Endothelial cell of umbilical vein (primary cell): ENCODE measurements at regions not wholly inside any gene's neighbourhood (a gene's known extent, or its start where the extent isn't known, plus 50 kb on each side); places are given as distances from the start of the nearest gene placed in this dataset.

ENCODE experiments used
- BruUV-seq: library from RNA; stranded (reverse); fragments of 400-500 nt; replicated peaks from 2 replicates; lab custom pipeline; 2021; lab: Mats Ljungman, UMichigan
- CTCF ChIA-PET: fragments of 300-600, 350-600 bp; sonication (Branson Sonifier 250); formaldehyde crosslinking; loops from one replicate; lab custom pipeline; 2021; ENCODE audit warnings: antibody characterized with exemption, inconsistent platforms; lab: Charles Lee
- POLR2A ChIA-PET: fragments of 300-600, 350-600 bp; sonication (Branson Sonifier 250); formaldehyde crosslinking; loops from one replicate; lab custom pipeline; 2021; ENCODE audit warnings: antibody characterized with exemption, inconsistent platforms; lab: Charles Lee
- DNase-seq: peaks from one replicate; pipeline ENCODE4 v3.0.0-alpha.2; 2011; ENCODE audit warnings: low read depth, low spot score
- FAIRE-seq: peaks from 2 replicates; lab custom pipeline; 2011; peaks lifted over from hg19 to GRCh38; lab: Jason Lieb, UNC
- H2AFZ ChIP-seq: 2 replicates; pipeline ENCODE4 v1.6.0; 2012; ENCODE audit warnings: low read depth, low read length, control low read depth, inconsistent platforms
- H3K27ac ChIP-seq: 2 replicates; pipeline ENCODE4 v1.5.1; 2011; ENCODE audit warnings: low read depth, mild to moderate bottlenecking, control low read depth, low read length, moderate library complexity; ENCODE audit not compliant: insufficient read depth
- H3K27me3 ChIP-seq, 2 experiments: 2 replicates each; pipeline versions ENCODE4 v1.6.0 to v1.6.1; 2011; ENCODE audit warnings: low read length in 2 of 2, mixed read lengths in 1 of 2; ENCODE audit not compliant: control insufficient read depth in 2 of 2, insufficient read depth in 2 of 2
- H3K36me3 ChIP-seq, 2 experiments: 2 replicates in 1 of 2; 3 replicates in 1 of 2; pipeline ENCODE4 v1.5.1; 2011; ENCODE audit warnings: low read length in 2 of 2, mild to moderate bottlenecking in 1 of 2, moderate library complexity in 1 of 2; ENCODE audit not compliant: control insufficient read depth in 2 of 2, insufficient read depth in 2 of 2; ENCODE audit errors: extremely low read depth in 1 of 2
- H3K4me1 ChIP-seq: 3 replicates; pipeline ENCODE4 v1.5.1; 2011; ENCODE audit warnings: mild to moderate bottlenecking, low read length; ENCODE audit not compliant: control insufficient read depth, insufficient read depth; ENCODE audit errors: extremely low read depth
- H3K4me2 ChIP-seq: 2 replicates; pipeline ENCODE4 v1.6.1; 2011; ENCODE audit warnings: low read length, control low read depth, mixed read lengths; ENCODE audit not compliant: insufficient read depth
- H3K4me3 ChIP-seq, 3 experiments: fragments of 200-600 bp in 1 of 3; sonication (generic), shearing (Covaris generic) in 1 of 3; replicated peaks in 1 of 3; 2 replicates each; pipeline ENCODE4 v1.5.1; 2011 to 2016; ENCODE audit warnings: control low read depth in 3 of 3, low read length in 3 of 3, mild to moderate bottlenecking in 2 of 3, inconsistent platforms in 1 of 3, low read depth in 1 of 3, moderate library complexity in 1 of 3; ENCODE audit not compliant: insufficient read depth in 1 of 3
- H3K79me2 ChIP-seq: 2 replicates; pipeline ENCODE4 v1.6.0; 2012; ENCODE audit warnings: low read length, inconsistent platforms; ENCODE audit not compliant: control insufficient read depth, insufficient read depth
- H3K9ac ChIP-seq: replicated peaks from 2 replicates; pipeline ENCODE3; 2011; ENCODE audit warnings: low read length, control low read depth; ENCODE audit not compliant: insufficient read depth; ENCODE audit errors: extremely low read depth
- H3K9me1 ChIP-seq: replicated peaks from 3 replicates; pipeline ENCODE4 v1.6.0; 2011; ENCODE audit warnings: mild to moderate bottlenecking, low read length; ENCODE audit not compliant: control insufficient read depth, insufficient read depth; ENCODE audit errors: extremely low read depth
- H3K9me3 ChIP-seq: replicated peaks from 2 replicates; pipeline ENCODE4 v1.5.1; 2012; ENCODE audit warnings: low read length, inconsistent platforms; ENCODE audit not compliant: control insufficient read depth, insufficient read depth
- H4K20me1 ChIP-seq: replicated peaks from 2 replicates; pipeline ENCODE3; 2011; ENCODE audit warnings: mild to moderate bottlenecking, low read length; ENCODE audit not compliant: control insufficient read depth, insufficient read depth; ENCODE audit errors: extremely low read depth
- CTCF ChIP-seq, 2 donors: IDR thresholded peaks; 1 replicate in 1 of 2; 2 replicates in 1 of 2; pipeline ENCODE4 v1.5.1; 2011; ENCODE audit warnings: low read length in 2 of 2, mild to moderate bottlenecking in 2 of 2, moderate library complexity in 2 of 2, control low read depth in 1 of 2, inconsistent platforms in 1 of 2, low read depth in 1 of 2; ENCODE audit not compliant: insufficient read depth in 1 of 2; ENCODE audit errors: extremely low read depth in 1 of 2
- EZH2 ChIP-seq: IDR thresholded peaks from 2 replicates; pipeline ENCODE4 v1.6.1; 2012; ENCODE audit warnings: borderline replicate concordance, low read depth, mild to moderate bottlenecking, moderate library complexity, low read length, inconsistent platforms; ENCODE audit not compliant: severe bottlenecking
- FOS ChIP-seq: IDR thresholded peaks from 2 replicates; pipeline ENCODE4 v1.6.1; 2011; ENCODE audit warnings: mild to moderate bottlenecking, low read length, moderate library complexity, borderline replicate concordance; ENCODE audit not compliant: insufficient read depth
- GATA2 ChIP-seq: IDR thresholded peaks from 2 replicates; pipeline ENCODE4 v1.7.0; 2011; ENCODE audit warnings: low read depth, mild to moderate bottlenecking, moderate library complexity, mixed read lengths, low read length; ENCODE audit not compliant: insufficient read length, insufficient read depth
- JUN ChIP-seq: IDR thresholded peaks from 2 replicates; pipeline ENCODE4 v1.6.1; 2011; ENCODE audit warnings: borderline replicate concordance, low read depth; ENCODE audit not compliant: insufficient read length, insufficient read depth
- MAX ChIP-seq: IDR thresholded peaks from 2 replicates; pipeline ENCODE4 v1.6.1; 2011; ENCODE audit not compliant: insufficient read depth, insufficient read length
- MYC ChIP-seq: IDR thresholded peaks from one replicate; pipeline ENCODE4 v1.6.1; 2011; ENCODE audit warnings: mild to moderate bottlenecking, low read depth, low read length
- POLR2A ChIP-seq: IDR thresholded peaks from 2 replicates; pipeline ENCODE4 v1.6.1; 2012; ENCODE audit warnings: low read depth, mild to moderate bottlenecking, control low read depth, low read length
- POLR2AphosphoS5 ChIP-seq: IDR thresholded peaks from 2 replicates; pipeline ENCODE4 v1.6.1; 2012; ENCODE audit warnings: low read depth, mild to moderate bottlenecking, control low read depth, low read length, moderate library complexity; ENCODE audit not compliant: insufficient read depth
- dilution Hi-C: fragments of 300-500 bp; cut with MboI; formaldehyde crosslinking; loops from one replicate; pipeline ENCODE4 v1.15.0; 2019; ENCODE audit warnings: low sequenced_read_pairs; ENCODE audit not compliant: extremely low pct_ligation_motif_present
- intact Hi-C: fragments of 100-400 bp; cut with micrococcal nuclease; formaldehyde crosslinking; loops from one replicate; pipeline ENCODE4 v1.10.0; 2022

GRCh38 chr7:49483142-49483541 lies 290.3 kb upstream of the VWC2 start:
- H3K4me1 ChIP-seq = no peaks in the 10 kb centered on the region
- no peaks in the 10 kb centered on the region for H3K79me2 ChIP-seq
- H3K9me1 ChIP-seq = no peaks in the 10 kb centered on the region
- intact Hi-C loops = no loop called here
- H2AFZ ChIP-seq = no peak overlapping the region
- ChIA-PET CTCF (no interaction called here), POLR2A (no interaction called here)
- no peak for FAIRE-seq
- no peak overlapping the region for H3K4me3 ChIP-seq
- no peak overlapping the region for H3K4me2 ChIP-seq
- H3K36me3 ChIP-seq = no peaks in the 10 kb centered on the region
- H3K27ac ChIP-seq = no peak overlapping the region
- dilution Hi-C loops = no loop called here
- H3K9ac ChIP-seq = no peak overlapping the region
- H3K27me3 ChIP-seq = no peaks in the 10 kb centered on the region
- TF ChIP-seq CTCF (IDR thresholded peaks at IDR 0.05; ENCODE audit: extremely low read depth in 1 of 2, insufficient read depth in 1 of 2, low read depth in 1 of 2, low read length in 2 of 2) = no peak
- no peaks in the 10 kb centered on the region for H3K9me3 ChIP-seq
- BruUV-seq = no TSS peak
- H4K20me1 ChIP-seq = no peaks in the 10 kb centered on the region
- DNase-seq = no peak

GRCh38 chr7:49486974-49487829 lies 286.2 kb upstream of the VWC2 start:
- H3K27me3 ChIP-seq = no peaks in the 10 kb centered on the region
- no peak overlapping the region for H3K4me2 ChIP-seq
- no peak for FAIRE-seq
- CTCF ChIA-PET = no interaction called here
- no TSS peak for BruUV-seq
- intact Hi-C loops = no loop called here
- H3K4me1 ChIP-seq = no peaks in the 10 kb centered on the region
- no peaks in the 10 kb centered on the region for H4K20me1 ChIP-seq
- H3K27ac ChIP-seq = no peak overlapping the region
- H3K9me3 ChIP-seq = no peaks in the 10 kb centered on the region
- POLR2A ChIA-PET = no interaction called here
- no peaks in the 10 kb centered on the region for H3K79me2 ChIP-seq
- no peak overlapping the region for H3K4me3 ChIP-seq
- DNase-seq = no peak
- no peak overlapping the region for H3K9ac ChIP-seq
- no peaks in the 10 kb centered on the region for H3K36me3 ChIP-seq
- no peaks in the 10 kb centered on the region for H3K9me1 ChIP-seq
- no peak overlapping the region for H2AFZ ChIP-seq
- no peak for TF ChIP-seq MYC
- TF ChIP-seq CTCF (IDR thresholded peaks at IDR 0.05; ENCODE audit: extremely low read depth in 1 of 2, insufficient read depth in 1 of 2, low read depth in 1 of 2, low read length in 2 of 2) = no peak
- TF ChIP-seq POLR2AphosphoS5 = no peak
- no peak for TF ChIP-seq MAX
- TF ChIP-seq EZH2 = no peak
- TF ChIP-seq FOS = no peak
- no peak for TF ChIP-seq POLR2A
- TF ChIP-seq GATA2 = no peak
- TF ChIP-seq JUN = no peak
- dilution Hi-C loops = no loop called here
